ENCODE measurements at regions not wholly inside any gene's neighbourhood (a gene's known extent, or its start where the extent isn't known, plus 50 kb on each side); places are given as distances from the start of the nearest gene placed in this dataset.
"Not testable (repeated sequence)": the region's sequence is repeated elsewhere in the genome, so short reads cannot be mapped to it uniquely, and the experiment has no call there.

- Histone ChIP-seq H3K27ac (ENCODE audit: low read depth, low read length) (no peak overlapping the region), H3K4me1 (ENCODE audit: insufficient read depth, low read length) (peaks cover 10% of the 10 kb centered on the region), H3K9ac (ENCODE audit: low read length) (no peak overlapping the region), H3K4me3 (ENCODE audit: low read depth in 1 of 2, low read length in 2 of 2) (no peak overlapping the region), H3K27me3 (ENCODE audit: control insufficient read depth in 1 of 2, insufficient read depth in 2 of 2, low read length in 2 of 2) (no peaks in the 10 kb centered on the region), H3K9me3 (ENCODE audit: low read length) (no peaks in the 10 kb centered on the region), H3K36me3 (ENCODE audit: insufficient read depth, low read length) (no peaks in the 10 kb centered on the region)
Observed at GRCh38 chr13:110005563-110005962, 219.2 kb upstream of the IRS2 start.

GRCh38 chr13:110004814-110005213 is 218.4 kb upstream of the IRS2 start:
- H3K9me3 ChIP-seq (ENCODE audit: low read length): no peaks in the 10 kb centered on the region
- no peak overlapping the region for H3K27ac ChIP-seq (ENCODE audit: low read depth, low read length)
- H3K4me3 ChIP-seq (ENCODE audit: low read depth in 1 of 2, low read length in 2 of 2): no peak overlapping the region
- H3K4me1 ChIP-seq (ENCODE audit: insufficient read depth, low read length): peaks cover 10% of the 10 kb centered on the region
- no peaks in the 10 kb centered on the region for H3K36me3 ChIP-seq (ENCODE audit: insufficient read depth, low read length)
- no peak overlapping the region for H3K9ac ChIP-seq (ENCODE audit: low read length)
- H3K27me3 ChIP-seq (ENCODE audit: control insufficient read depth in 1 of 2, insufficient read depth in 2 of 2, low read length in 2 of 2): no peaks in the 10 kb centered on the region

- H3K4me1 ChIP-seq (ENCODE audit: insufficient read depth, low read length): peaks cover 10% of the 10 kb centered on the region
- no peaks in the 10 kb centered on the region for H3K9me3 ChIP-seq (ENCODE audit: low read length)
- H3K4me3 ChIP-seq (ENCODE audit: low read depth in 1 of 2, low read length in 2 of 2): no peak overlapping the region
- no peak overlapping the region for H3K9ac ChIP-seq (ENCODE audit: low read length)
- no peaks in the 10 kb centered on the region for H3K27me3 ChIP-seq (ENCODE audit: control insufficient read depth in 1 of 2, insufficient read depth in 2 of 2, low read length in 2 of 2)
- H3K36me3 ChIP-seq (ENCODE audit: insufficient read depth, low read length): no peaks in the 10 kb centered on the region
- no peak overlapping the region for H3K27ac ChIP-seq (ENCODE audit: low read depth, low read length)
Observed at GRCh38 chr13:110001670-110002275, 215.4 kb upstream of the IRS2 start.

GRCh38 chr13:110000534-110001345 is 214.4 kb upstream of the IRS2 start:
- Histone ChIP-seq H3K9ac (ENCODE audit: low read length) (no peak overlapping the region), H3K4me1 (ENCODE audit: insufficient read depth, low read length) (peaks cover under 1% of the 10 kb centered on the region), H3K27me3 (ENCODE audit: control insufficient read depth in 1 of 2, insufficient read depth in 2 of 2, low read length in 2 of 2) (no peaks in the 10 kb centered on the region), H3K36me3 (ENCODE audit: insufficient read depth, low read length) (no peaks in the 10 kb centered on the region), H3K27ac (ENCODE audit: low read depth, low read length) (no peak overlapping the region), H3K9me3 (ENCODE audit: low read length) (no peaks in the 10 kb centered on the region), H3K4me3 (ENCODE audit: low read depth in 1 of 2, low read length in 2 of 2) (no peak overlapping the region)

- H3K9me3 ChIP-seq (ENCODE audit: low read length): no peaks in the 10 kb centered on the region
- no peak overlapping the region for H3K9ac ChIP-seq (ENCODE audit: low read length)
- no peaks in the 10 kb centered on the region for H3K27me3 ChIP-seq (ENCODE audit: control insufficient read depth in 1 of 2, insufficient read depth in 2 of 2, low read length in 2 of 2)
- no peaks in the 10 kb centered on the region for H3K4me1 ChIP-seq (ENCODE audit: insufficient read depth, low read length)
- H3K36me3 ChIP-seq (ENCODE audit: insufficient read depth, low read length): no peaks in the 10 kb centered on the region
- no peak overlapping the region for H3K4me3 ChIP-seq (ENCODE audit: low read depth in 1 of 2, low read length in 2 of 2)
- no peak overlapping the region for H3K27ac ChIP-seq (ENCODE audit: low read depth, low read length)
Observed at GRCh38 chr13:109999659-110000533, 213.5 kb upstream of the IRS2 start.

- Histone ChIP-seq H3K27ac (ENCODE audit: low read depth, low read length) (no peak overlapping the region), H3K27me3 (ENCODE audit: control insufficient read depth in 1 of 2, insufficient read depth in 2 of 2, low read length in 2 of 2) (no peaks in the 10 kb centered on the region), H3K36me3 (ENCODE audit: insufficient read depth, low read length) (no peaks in the 10 kb centered on the region), H3K4me1 (ENCODE audit: insufficient read depth, low read length) (no peaks in the 10 kb centered on the region), H3K9me3 (ENCODE audit: low read length) (no peaks in the 10 kb centered on the region), H3K4me3 (ENCODE audit: low read depth in 1 of 2, low read length in 2 of 2) (no peak overlapping the region), H3K9ac (ENCODE audit: low read length) (no peak overlapping the region)
Observed at GRCh38 chr13:109998684-109999533, 212.5 kb upstream of the IRS2 start.

GRCh38 chr13:109998037-109998436 is 211.7 kb upstream of the IRS2 start:
- no peak overlapping the region for H3K4me3 ChIP-seq (ENCODE audit: low read depth in 1 of 2, low read length in 2 of 2)
- H3K27ac ChIP-seq (ENCODE audit: low read depth, low read length): no peak overlapping the region
- no peaks in the 10 kb centered on the region for H3K27me3 ChIP-seq (ENCODE audit: control insufficient read depth in 1 of 2, insufficient read depth in 2 of 2, low read length in 2 of 2)
- H3K36me3 ChIP-seq (ENCODE audit: insufficient read depth, low read length): no peaks in the 10 kb centered on the region
- no peaks in the 10 kb centered on the region for H3K9me3 ChIP-seq (ENCODE audit: low read length)
- no peak overlapping the region for H3K9ac ChIP-seq (ENCODE audit: low read length)
- no peaks in the 10 kb centered on the region for H3K4me1 ChIP-seq (ENCODE audit: insufficient read depth, low read length)

GRCh38 chr13:109997056-109997595 is 210.7 kb upstream of the IRS2 start:
- not testable (repeated sequence) for H3K9ac ChIP-seq (ENCODE audit: low read length); H3K36me3 ChIP-seq (ENCODE audit: insufficient read depth, low read length); H3K9me3 ChIP-seq (ENCODE audit: low read length); H3K27ac ChIP-seq (ENCODE audit: low read depth, low read length); H3K4me1 ChIP-seq (ENCODE audit: insufficient read depth, low read length); H3K27me3 ChIP-seq (ENCODE audit: control insufficient read depth in 1 of 2, insufficient read depth in 2 of 2, low read length in 2 of 2); H3K4me3 ChIP-seq (ENCODE audit: low read depth in 1 of 2, low read length in 2 of 2)

GRCh38 chr13:109996404-109996960 is 210.1 kb upstream of the IRS2 start:
- Histone ChIP-seq H3K9ac (ENCODE audit: low read length) (no peak overlapping the region), H3K4me3 (ENCODE audit: low read depth in 1 of 2, low read length in 2 of 2) (no peak overlapping the region), H3K4me1 (ENCODE audit: insufficient read depth, low read length) (no peaks in the 10 kb centered on the region), H3K36me3 (ENCODE audit: insufficient read depth, low read length) (no peaks in the 10 kb centered on the region), H3K27me3 (ENCODE audit: control insufficient read depth in 1 of 2, insufficient read depth in 2 of 2, low read length in 2 of 2) (no peaks in the 10 kb centered on the region), H3K9me3 (ENCODE audit: low read length) (no peaks in the 10 kb centered on the region), H3K27ac (ENCODE audit: low read depth, low read length) (no peak overlapping the region)

- H3K9me3 ChIP-seq (ENCODE audit: low read length): no peaks in the 10 kb centered on the region
- H3K27me3 ChIP-seq (ENCODE audit: control insufficient read depth in 1 of 2, insufficient read depth in 2 of 2, low read length in 2 of 2): no peaks in the 10 kb centered on the region
- H3K27ac ChIP-seq (ENCODE audit: low read depth, low read length): no peak overlapping the region
- H3K4me1 ChIP-seq (ENCODE audit: insufficient read depth, low read length): no peaks in the 10 kb centered on the region
- no peak overlapping the region for H3K4me3 ChIP-seq (ENCODE audit: low read depth in 1 of 2, low read length in 2 of 2)
- H3K9ac ChIP-seq (ENCODE audit: low read length): no peak overlapping the region
- no peaks in the 10 kb centered on the region for H3K36me3 ChIP-seq (ENCODE audit: insufficient read depth, low read length)
Observed at GRCh38 chr13:109995578-109995977, 209.2 kb upstream of the IRS2 start.
